ENCODE measurements at regions not wholly inside any gene's neighbourhood (a gene's known extent, or its start where the extent isn't known, plus 50 kb on each side); places are given as distances from the start of the nearest gene placed in this dataset.

DNA sequence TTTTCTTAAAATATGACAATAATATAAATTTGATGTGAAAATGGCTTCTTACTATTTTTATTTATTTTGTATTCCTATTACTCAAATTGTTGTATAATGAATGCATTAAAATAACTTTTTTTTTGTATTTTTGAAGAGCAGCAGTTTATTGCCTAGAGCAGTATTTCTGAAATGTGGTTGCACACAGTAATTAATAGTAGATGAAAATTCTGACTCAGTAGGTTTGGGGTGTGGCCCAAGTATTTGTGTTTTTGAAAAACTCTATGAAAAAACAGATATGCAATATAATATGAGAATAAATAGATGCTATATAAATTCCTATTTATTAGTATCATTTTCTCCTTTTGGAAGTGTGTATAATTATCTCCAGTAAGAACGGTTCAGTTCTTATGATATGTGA is 2225.3 kb upstream of the C9orf72 start:
- TF ChIP-seq, protein P1, sequence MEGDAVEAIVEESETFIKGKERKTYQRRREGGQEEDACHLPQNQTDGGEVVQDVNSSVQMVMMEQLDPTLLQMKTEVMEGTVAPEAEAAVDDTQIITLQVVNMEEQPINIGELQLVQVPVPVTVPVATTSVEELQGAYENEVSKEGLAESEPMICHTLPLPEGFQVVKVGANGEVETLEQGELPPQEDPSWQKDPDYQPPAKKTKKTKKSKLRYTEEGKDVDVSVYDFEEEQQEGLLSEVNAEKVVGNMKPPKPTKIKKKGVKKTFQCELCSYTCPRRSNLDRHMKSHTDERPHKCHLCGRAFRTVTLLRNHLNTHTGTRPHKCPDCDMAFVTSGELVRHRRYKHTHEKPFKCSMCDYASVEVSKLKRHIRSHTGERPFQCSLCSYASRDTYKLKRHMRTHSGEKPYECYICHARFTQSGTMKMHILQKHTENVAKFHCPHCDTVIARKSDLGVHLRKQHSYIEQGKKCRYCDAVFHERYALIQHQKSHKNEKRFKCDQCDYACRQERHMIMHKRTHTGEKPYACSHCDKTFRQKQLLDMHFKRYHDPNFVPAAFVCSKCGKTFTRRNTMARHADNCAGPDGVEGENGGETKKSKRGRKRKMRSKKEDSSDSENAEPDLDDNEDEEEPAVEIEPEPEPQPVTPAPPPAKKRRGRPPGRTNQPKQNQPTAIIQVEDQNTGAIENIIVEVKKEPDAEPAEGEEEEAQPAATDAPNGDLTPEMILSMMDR (conservative IDR thresholded peaks at IDR 0.05; ENCODE audit: low read depth, low read length) = no peak
- TF ChIP-seq USF2 (IDR thresholded peaks at IDR 0.05; ENCODE audit: low read depth, low read length) = no peak
- no peak for TF ChIP-seq RAD21 (IDR thresholded peaks at IDR 0.05; ENCODE audit: low read length)
- no peak for TF ChIP-seq CHD1 (IDR thresholded peaks at IDR 0.05; ENCODE audit: low read depth, low read length)
